ENCODE measurements at regions not wholly inside any gene's neighbourhood (a gene's known extent, or its start where the extent isn't known, plus 50 kb on each side); places are given as distances from the start of the nearest gene placed in this dataset.

DNA sequence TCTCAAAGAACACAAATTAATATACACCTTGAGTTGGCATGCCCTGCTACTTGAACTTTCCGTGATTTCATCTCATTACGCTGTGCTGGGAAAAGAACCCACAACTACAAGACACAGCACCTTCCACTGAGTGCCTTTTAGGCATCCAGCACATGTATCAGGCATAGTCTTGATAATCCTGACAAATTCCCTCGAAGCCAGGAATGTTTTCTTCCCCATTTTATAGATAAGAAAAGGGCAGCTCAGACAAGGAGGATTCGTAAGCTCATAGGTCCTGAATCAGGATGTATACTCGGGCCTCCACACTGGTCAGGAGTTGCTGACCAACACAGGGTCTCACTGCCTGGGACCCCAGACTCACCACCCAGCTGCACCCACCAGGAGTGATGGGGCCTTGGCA lies 368.6 kb downstream of the TNS3 start:
- TF ChIP-seq, protein P1, sequence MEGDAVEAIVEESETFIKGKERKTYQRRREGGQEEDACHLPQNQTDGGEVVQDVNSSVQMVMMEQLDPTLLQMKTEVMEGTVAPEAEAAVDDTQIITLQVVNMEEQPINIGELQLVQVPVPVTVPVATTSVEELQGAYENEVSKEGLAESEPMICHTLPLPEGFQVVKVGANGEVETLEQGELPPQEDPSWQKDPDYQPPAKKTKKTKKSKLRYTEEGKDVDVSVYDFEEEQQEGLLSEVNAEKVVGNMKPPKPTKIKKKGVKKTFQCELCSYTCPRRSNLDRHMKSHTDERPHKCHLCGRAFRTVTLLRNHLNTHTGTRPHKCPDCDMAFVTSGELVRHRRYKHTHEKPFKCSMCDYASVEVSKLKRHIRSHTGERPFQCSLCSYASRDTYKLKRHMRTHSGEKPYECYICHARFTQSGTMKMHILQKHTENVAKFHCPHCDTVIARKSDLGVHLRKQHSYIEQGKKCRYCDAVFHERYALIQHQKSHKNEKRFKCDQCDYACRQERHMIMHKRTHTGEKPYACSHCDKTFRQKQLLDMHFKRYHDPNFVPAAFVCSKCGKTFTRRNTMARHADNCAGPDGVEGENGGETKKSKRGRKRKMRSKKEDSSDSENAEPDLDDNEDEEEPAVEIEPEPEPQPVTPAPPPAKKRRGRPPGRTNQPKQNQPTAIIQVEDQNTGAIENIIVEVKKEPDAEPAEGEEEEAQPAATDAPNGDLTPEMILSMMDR (IDR thresholded peaks at IDR 0.05; ENCODE audit: insufficient read depth, low read depth, low read length), result no peak
- no peak for TF ChIP-seq EZH2 (IDR thresholded peaks at IDR 0.05; ENCODE audit: insufficient read depth, low read length)
